PC-9 (cell line): ENCODE measurements at regions not wholly inside any gene's neighbourhood (a gene's known extent, or its start where the extent isn't known, plus 50 kb on each side); places are given as distances from the start of the nearest gene placed in this dataset.

Experiments used
- BruUV-seq: library from RNA; stranded (reverse); fragments of 400-500 nt; replicated peaks from 2 replicates; lab custom pipeline; 2021; lab: Mats Ljungman, UMichigan
- CTCF ChIA-PET: fragments of 300-600 bp; sonication (Branson Sonifier 250); formaldehyde crosslinking; loops from one replicate; lab custom pipeline; 2022; ENCODE audit warnings: antibody characterized with exemption; lab: Charles Lee
- POLR2A ChIA-PET: fragments of 300-600 bp; sonication (Branson Sonifier 250); formaldehyde crosslinking; loops from one replicate; lab custom pipeline; 2022; ENCODE audit warnings: antibody characterized with exemption; ENCODE audit not compliant: unreplicated experiment; lab: Charles Lee
- DNase-seq, 2 experiments: peaks; one replicate each; pipeline versions ENCODE4 v3.0.0 to v3.0.0-alpha.2; 2015 to 2022; ENCODE audit warnings: mixed read lengths in 1 of 2
- H2AFZ ChIP-seq: fragments of 200-600 bp; sonication (generic); 2 replicates; pipeline ENCODE4 v1.8.1; 2017; ENCODE audit warnings: antibody characterized with exemption
- H3F3A ChIP-seq: fragments of 200-600 bp; sonication (generic); 2 replicates; pipeline ENCODE4 v1.8.1; 2017; ENCODE audit warnings: antibody characterized with exemption, mild to moderate bottlenecking, low read depth; ENCODE audit not compliant: insufficient read depth
- H3K27ac ChIP-seq: fragments of 200-600 bp; sonication (generic); 2 replicates; pipeline ENCODE4 v1.6.1; 2016; ENCODE audit warnings: mixed run types
- H3K27me3 ChIP-seq: fragments of 200-600 bp; sonication (generic); 2 replicates; pipeline ENCODE4 v1.6.1; 2016; ENCODE audit warnings: low read depth, mixed run types; ENCODE audit not compliant: insufficient read depth
- H3K36me3 ChIP-seq: fragments of 200-600 bp; sonication (generic); 2 replicates; pipeline ENCODE4 v1.6.1; 2016; ENCODE audit warnings: low read depth, mixed run types
- H3K4me1 ChIP-seq: fragments of 200-600 bp; sonication (generic); replicated peaks from 2 replicates; pipeline ENCODE4 v1.6.1; 2016; ENCODE audit warnings: mixed run types; ENCODE audit not compliant: insufficient read depth
- H3K4me2 ChIP-seq: fragments of 200-600 bp; sonication (generic); 2 replicates; pipeline ENCODE4 v1.6.1; 2017; ENCODE audit warnings: mixed run types
- H3K4me3 ChIP-seq: fragments of 200-600 bp; sonication (generic); 2 replicates; pipeline ENCODE4 v1.6.1; 2016; ENCODE audit warnings: mixed run types
- H3K79me2 ChIP-seq: fragments of 200-600 bp; sonication (generic); 2 replicates; pipeline ENCODE4 v1.6.1; 2017; ENCODE audit warnings: low read depth, mixed run types
- H3K9me2 ChIP-seq: fragments of 200-600 bp; sonication (generic); 2 replicates; pipeline ENCODE4 v1.8.1; 2017; ENCODE audit warnings: mild to moderate bottlenecking; ENCODE audit not compliant: insufficient read depth
- H3K9me3 ChIP-seq: fragments of 200-600 bp; sonication (generic); 2 replicates; pipeline ENCODE4 v1.8.1; 2016; ENCODE audit warnings: low read depth; ENCODE audit not compliant: insufficient read depth
- H4K20me1 ChIP-seq: fragments of 200-600 bp; sonication (generic); 2 replicates; pipeline ENCODE4 v1.8.1; 2017; ENCODE audit not compliant: insufficient read depth
- EZH2 ChIP-seq: fragments of 200-600 bp; sonication (generic); IDR thresholded peaks from 2 replicates; pipeline ENCODE4 v1.8.0; 2017; ENCODE audit warnings: antibody characterized with exemption, low read depth
- intact Hi-C: fragments of 100-400 bp; cut with micrococcal nuclease; formaldehyde crosslinking; loops from one replicate; pipeline ENCODE4 v1.10.0; 2022; ENCODE audit not compliant: unreplicated experiment
- TF ChIP-seq, protein P1 (sequence below): fragments of 200-600 bp; sonication (generic); conservative IDR thresholded peaks from 2 replicates; pipeline ENCODE4 v1.6.1; 2017; ENCODE audit warnings: mixed run types, antibody characterized with exemption, mild to moderate bottlenecking, moderate library complexity

DNA sequence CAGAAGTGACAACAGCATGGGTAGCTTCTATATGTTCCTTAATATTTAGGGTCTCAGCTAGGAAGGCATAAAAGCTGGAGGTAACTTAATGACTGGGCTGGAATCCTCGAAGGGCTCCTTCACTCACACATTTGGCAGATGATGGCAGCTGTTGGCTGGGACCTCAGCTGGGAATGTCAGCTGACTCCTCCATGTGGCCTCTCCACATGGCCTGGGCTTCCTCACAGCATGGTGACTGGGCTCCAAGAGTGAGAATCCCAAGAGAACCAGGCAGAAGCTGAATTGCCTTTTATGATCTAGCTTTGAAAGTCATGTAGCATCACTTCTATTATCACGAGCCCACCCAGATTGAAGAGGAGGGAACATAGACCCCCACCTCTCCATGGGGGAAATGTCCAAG, 54.9 kb downstream of the TET3 start:
- H3K36me3 ChIP-seq, result no peaks in the 10 kb centered on the region
- ChIA-PET POLR2A (no interaction called here), CTCF (no interaction called here)
- no peak overlapping the region for H3K27ac ChIP-seq
- intact Hi-C loops, result no loop called here
- TF ChIP-seq EZH2, result no peak
- TF ChIP-seq, protein P1, sequence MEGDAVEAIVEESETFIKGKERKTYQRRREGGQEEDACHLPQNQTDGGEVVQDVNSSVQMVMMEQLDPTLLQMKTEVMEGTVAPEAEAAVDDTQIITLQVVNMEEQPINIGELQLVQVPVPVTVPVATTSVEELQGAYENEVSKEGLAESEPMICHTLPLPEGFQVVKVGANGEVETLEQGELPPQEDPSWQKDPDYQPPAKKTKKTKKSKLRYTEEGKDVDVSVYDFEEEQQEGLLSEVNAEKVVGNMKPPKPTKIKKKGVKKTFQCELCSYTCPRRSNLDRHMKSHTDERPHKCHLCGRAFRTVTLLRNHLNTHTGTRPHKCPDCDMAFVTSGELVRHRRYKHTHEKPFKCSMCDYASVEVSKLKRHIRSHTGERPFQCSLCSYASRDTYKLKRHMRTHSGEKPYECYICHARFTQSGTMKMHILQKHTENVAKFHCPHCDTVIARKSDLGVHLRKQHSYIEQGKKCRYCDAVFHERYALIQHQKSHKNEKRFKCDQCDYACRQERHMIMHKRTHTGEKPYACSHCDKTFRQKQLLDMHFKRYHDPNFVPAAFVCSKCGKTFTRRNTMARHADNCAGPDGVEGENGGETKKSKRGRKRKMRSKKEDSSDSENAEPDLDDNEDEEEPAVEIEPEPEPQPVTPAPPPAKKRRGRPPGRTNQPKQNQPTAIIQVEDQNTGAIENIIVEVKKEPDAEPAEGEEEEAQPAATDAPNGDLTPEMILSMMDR, result no peak
- no peaks in the 10 kb centered on the region for H3K9me3 ChIP-seq
- no peak overlapping the region for H3K4me3 ChIP-seq
- H3K4me2 ChIP-seq, result no peak overlapping the region
- BruUV-seq, result no TSS peak
- H3F3A ChIP-seq, result no peaks in the 10 kb centered on the region
- H3K79me2 ChIP-seq, result peaks cover 55% of the 10 kb centered on the region
- H3K9me2 ChIP-seq, result no peaks in the 10 kb centered on the region
- H3K27me3 ChIP-seq, result no peaks in the 10 kb centered on the region
- peaks cover 68% of the 10 kb centered on the region for H4K20me1 ChIP-seq
- no peaks in the 10 kb centered on the region for H3K4me1 ChIP-seq
- no peak overlapping the region for H2AFZ ChIP-seq
- DNase-seq, result no peak

DNA sequence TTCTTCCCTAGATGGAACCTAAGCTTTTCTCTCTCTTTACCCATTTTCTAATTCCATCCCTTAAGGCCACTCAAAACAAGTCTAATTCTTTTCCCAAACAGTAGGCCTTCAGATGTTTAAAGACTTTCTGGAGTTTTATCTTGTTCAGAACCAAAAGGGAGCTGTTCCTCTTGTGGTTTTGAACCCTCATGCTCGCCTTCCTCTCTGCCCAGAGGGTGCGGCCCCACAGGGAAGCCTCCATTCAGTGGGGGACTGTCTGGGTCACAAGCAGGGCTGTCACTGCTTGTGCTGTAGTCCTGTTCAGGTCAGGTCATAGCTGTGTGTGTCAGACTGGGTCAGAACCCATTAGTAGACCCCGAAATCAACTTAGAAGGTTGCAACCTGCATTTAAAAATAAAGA, 56.5 kb downstream of the TET3 start:
- ChIA-PET CTCF (no interaction called here), POLR2A (no interaction called here)
- no peak for DNase-seq
- Histone ChIP-seq H2AFZ (no peak overlapping the region), H4K20me1 (peaks cover 62% of the 10 kb centered on the region), H3K4me3 (no peak overlapping the region), H3K9me2 (no peaks in the 10 kb centered on the region), H3K27me3 (no peaks in the 10 kb centered on the region), H3K36me3 (no peaks in the 10 kb centered on the region), H3K79me2 (peaks cover 49% of the 10 kb centered on the region), H3K27ac (no peak overlapping the region), H3F3A (no peaks in the 10 kb centered on the region), H3K9me3 (no peaks in the 10 kb centered on the region), H3K4me1 (no peaks in the 10 kb centered on the region), H3K4me2 (no peak overlapping the region)
- intact Hi-C loops, result no loop called here
- no peak for TF ChIP-seq EZH2
- TF ChIP-seq, protein P1, result no peak
- BruUV-seq, result no TSS peak

DNA sequence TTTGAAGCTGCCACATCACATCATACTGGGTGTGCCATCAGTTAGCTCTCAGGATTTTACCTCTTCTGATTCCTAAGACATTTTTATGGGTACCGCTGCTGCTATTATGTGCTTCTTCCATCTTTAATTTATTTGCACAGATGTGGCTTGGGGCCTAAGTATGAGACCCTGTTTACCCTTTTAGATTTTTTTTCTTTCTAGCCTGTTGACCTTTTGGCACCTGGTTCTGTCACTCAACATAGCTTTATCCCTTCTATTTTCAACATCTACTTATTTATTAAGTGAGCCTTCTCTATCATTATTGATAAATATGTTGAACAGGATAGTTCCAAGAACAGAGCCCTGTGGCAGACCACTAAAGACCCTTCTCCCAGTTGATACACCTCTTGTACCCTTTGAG, 57.0 kb downstream of the TET3 start:
- POLR2A ChIA-PET, result no interaction called here
- no peaks in the 10 kb centered on the region for H3F3A ChIP-seq
- no peak overlapping the region for H3K4me2 ChIP-seq
- CTCF ChIA-PET, result no interaction called here
- no TSS peak for BruUV-seq
- no peak for DNase-seq
- peaks cover 56% of the 10 kb centered on the region for H4K20me1 ChIP-seq
- no peak overlapping the region for H3K27ac ChIP-seq
- no peaks in the 10 kb centered on the region for H3K9me3 ChIP-seq
- H3K9me2 ChIP-seq, result no peaks in the 10 kb centered on the region
- H3K79me2 ChIP-seq, result peaks cover 43% of the 10 kb centered on the region
- H3K4me1 ChIP-seq, result no peaks in the 10 kb centered on the region
- intact Hi-C loops, result no loop called here
- H2AFZ ChIP-seq, result no peak overlapping the region
- H3K36me3 ChIP-seq, result no peaks in the 10 kb centered on the region
- no peak overlapping the region for H3K4me3 ChIP-seq
- no peaks in the 10 kb centered on the region for H3K27me3 ChIP-seq
- TF ChIP-seq EZH2, result no peak
- TF ChIP-seq, protein P1, result no peak
